ENCODE measurements at regions not wholly inside any gene's neighbourhood (a gene's known extent, or its start where the extent isn't known, plus 50 kb on each side); places are given as distances from the start of the nearest gene placed in this dataset.

DNA sequence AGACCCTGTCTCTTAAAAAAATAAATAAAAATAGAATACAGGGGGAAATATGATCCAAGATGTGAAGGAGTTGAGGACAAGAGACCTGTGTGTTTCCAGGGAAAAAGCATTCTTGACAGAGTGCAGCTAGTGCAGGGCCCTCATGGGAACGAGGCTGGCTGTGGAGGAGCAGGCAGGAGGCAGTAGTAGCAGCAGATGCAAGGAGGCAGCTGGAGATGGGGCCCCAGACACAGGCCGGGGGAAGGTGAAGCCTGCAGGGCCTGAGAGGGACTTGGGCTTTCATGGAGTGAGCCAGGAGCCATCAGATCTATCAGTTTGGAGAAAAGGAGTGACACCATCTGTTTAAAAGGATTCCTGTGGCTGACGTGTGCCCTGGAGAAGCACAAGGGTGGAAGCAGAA lies 71.4 kb upstream of the ZNF438 start:
- H3K4me3 ChIP-seq (replicated peaks; ENCODE audit: low read depth, low read length), result no peak overlapping the region
- no peak for DNase-seq (ENCODE audit: extremely low read depth, low read depth)
- TF ChIP-seq, protein P1, sequence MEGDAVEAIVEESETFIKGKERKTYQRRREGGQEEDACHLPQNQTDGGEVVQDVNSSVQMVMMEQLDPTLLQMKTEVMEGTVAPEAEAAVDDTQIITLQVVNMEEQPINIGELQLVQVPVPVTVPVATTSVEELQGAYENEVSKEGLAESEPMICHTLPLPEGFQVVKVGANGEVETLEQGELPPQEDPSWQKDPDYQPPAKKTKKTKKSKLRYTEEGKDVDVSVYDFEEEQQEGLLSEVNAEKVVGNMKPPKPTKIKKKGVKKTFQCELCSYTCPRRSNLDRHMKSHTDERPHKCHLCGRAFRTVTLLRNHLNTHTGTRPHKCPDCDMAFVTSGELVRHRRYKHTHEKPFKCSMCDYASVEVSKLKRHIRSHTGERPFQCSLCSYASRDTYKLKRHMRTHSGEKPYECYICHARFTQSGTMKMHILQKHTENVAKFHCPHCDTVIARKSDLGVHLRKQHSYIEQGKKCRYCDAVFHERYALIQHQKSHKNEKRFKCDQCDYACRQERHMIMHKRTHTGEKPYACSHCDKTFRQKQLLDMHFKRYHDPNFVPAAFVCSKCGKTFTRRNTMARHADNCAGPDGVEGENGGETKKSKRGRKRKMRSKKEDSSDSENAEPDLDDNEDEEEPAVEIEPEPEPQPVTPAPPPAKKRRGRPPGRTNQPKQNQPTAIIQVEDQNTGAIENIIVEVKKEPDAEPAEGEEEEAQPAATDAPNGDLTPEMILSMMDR (IDR thresholded peaks at IDR 0.05; ENCODE audit: low read depth, low read length, missing control alignments), result no peak

DNA sequence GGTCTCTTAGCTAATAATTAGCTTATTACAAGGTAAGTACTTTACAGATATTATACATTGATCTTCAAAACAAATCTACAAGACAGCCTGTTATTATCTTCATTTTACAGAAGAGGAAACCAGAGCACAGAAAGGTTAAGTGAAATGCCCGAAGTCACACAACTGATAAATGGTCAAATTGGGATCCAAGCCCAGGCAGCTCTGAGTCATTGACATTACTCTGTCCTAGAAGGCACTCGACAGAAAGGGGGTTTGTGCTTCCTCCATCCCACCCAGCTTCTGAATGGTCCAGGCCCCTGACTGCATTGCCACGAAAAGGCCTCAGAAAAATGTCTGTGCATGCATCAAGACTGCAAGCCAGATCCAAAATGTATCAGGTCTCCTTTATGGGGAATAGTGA lies 81.3 kb upstream of the ZNF438 start:
- H3K4me3 ChIP-seq (replicated peaks; ENCODE audit: low read depth, low read length), result no peak overlapping the region
- DNase-seq (ENCODE audit: extremely low read depth, low read depth), result no peak
- TF ChIP-seq, protein P1 (IDR thresholded peaks at IDR 0.05; ENCODE audit: low read depth, low read length, missing control alignments), result no peak

DNA sequence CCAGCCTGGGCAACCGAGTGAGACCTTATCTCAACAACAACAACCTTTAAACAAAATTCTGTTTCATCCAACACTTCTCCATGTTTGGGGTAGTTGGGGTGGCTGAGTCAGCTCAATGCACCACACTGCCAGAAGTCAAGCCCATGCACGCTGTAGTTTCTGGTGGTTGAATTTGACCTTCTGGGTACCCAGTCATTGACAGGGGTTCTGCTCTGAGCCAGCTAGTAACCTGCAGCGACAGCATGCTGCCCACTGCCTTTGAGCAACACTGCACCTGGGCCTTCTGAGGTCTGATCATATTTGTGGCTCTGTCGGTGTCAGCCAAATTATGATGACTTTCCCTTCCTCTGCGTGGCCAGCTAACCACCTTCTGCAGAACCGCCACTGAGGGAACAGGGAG lies 84.6 kb upstream of the ZNF438 start:
- TF ChIP-seq, protein P1 (IDR thresholded peaks at IDR 0.05; ENCODE audit: low read depth, low read length, missing control alignments), result no peak
- no peak overlapping the region for H3K4me3 ChIP-seq (replicated peaks; ENCODE audit: low read depth, low read length)
- no peak for DNase-seq (ENCODE audit: extremely low read depth, low read depth)

DNA sequence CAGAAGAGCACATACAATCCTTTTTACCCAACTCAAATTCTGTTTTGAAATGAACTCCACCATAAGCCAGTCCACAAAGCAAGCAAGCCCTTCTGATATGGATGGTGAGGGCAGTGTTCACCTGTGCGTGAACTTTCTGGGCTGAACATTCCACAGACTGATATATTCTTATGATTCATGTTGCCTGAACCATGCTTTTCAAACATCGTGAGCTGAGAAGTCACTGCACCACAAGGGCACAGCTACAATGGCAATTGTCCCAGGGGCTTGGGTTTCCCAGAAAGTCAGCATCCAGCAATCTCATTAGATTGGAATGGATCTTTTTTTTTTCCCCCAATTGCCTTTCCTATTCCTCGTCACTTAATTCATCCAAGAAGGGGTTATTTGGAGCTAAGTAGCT lies 86.9 kb upstream of the ZNF438 start:
- H3K4me3 ChIP-seq (replicated peaks; ENCODE audit: low read depth, low read length), result no peak overlapping the region
- no peak for DNase-seq (ENCODE audit: extremely low read depth, low read depth)
- TF ChIP-seq, protein P1 (IDR thresholded peaks at IDR 0.05; ENCODE audit: low read depth, low read length, missing control alignments), result no peak

DNA sequence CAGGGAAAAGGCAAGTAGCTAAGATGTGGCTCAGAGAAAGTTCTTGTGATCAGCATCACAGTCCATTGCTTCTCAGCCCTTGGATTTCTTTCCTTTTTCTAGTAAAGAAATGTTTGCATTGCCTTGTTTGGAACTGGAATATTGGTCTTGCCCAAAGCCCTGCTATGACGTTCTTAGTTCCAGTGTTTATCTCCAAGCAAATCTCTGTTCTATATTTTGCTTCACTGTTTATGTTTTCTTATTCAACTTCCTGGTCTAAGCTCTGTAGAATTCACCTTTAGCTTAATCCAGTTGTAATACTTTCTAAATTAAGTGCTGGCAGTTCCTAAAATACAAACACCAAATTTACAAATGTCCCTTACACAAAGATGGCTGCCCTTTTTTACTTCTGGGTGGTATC lies 88.7 kb upstream of the ZNF438 start:
- H3K4me3 ChIP-seq (replicated peaks; ENCODE audit: low read depth, low read length), result no peak overlapping the region
- TF ChIP-seq, protein P1 (IDR thresholded peaks at IDR 0.05; ENCODE audit: low read depth, low read length, missing control alignments), result no peak
- DNase-seq (ENCODE audit: extremely low read depth, low read depth), result no peak

DNA sequence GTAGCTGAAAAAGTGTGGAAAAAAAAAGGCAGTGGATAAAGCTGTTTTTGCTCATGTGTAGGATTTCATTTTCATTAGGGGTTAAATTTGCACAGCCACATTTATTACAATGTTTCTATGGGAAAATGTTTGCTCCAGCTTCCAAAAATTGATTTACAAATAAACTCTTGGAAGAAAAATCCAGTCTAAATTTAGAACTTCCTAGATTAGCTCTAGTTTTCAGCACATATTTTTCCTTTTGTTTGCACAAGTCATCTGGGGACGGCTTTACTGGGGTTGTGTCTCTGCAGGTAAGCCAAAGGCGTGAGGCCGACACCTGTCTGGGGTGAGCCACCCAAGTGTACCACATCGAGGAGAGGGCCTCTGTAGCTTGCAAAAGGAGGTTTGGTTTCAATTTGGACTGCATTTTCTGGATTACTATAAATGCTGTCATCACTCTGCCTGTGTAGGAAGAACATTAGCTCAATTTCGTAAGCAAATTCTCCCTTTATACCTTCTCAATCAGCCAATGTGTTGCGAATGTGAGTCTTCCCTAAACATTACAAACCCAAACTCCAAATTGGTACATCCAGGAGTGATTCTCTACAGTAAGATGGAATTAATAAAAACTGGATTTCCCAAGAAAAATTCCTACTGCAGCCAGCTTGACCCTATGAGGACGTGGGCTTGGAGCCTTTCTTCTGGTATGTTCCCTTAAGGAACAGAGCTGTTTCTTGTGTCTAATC lies 89.5 kb upstream of the ZNF438 start:
- TF ChIP-seq, protein P1 (IDR thresholded peaks at IDR 0.05; ENCODE audit: low read depth, low read length, missing control alignments), result no peak
- no peak overlapping the region for H3K4me3 ChIP-seq (replicated peaks; ENCODE audit: low read depth, low read length)
- no peak for DNase-seq (ENCODE audit: extremely low read depth, low read depth)

Measured in HFF-Myc (cell line).